ENCODE measurements at regions not wholly inside any gene's neighbourhood (a gene's known extent, or its start where the extent isn't known, plus 50 kb on each side); places are given as distances from the start of the nearest gene placed in this dataset.

GRCh38 chr10:121051696-121052279 lies 200.6 kb downstream of the WDR11 start:
- no peaks in the 10 kb centered on the region for H3K4me1 ChIP-seq
- in situ Hi-C loops (cut with MboI; ENCODE audit: low sequenced_read_pairs in 4 of 4) (no loop called here), intact Hi-C loops (cut with DNase I; ENCODE audit: low total_unique reads) (no loop called here)
- TF ChIP-seq POLR2A (IDR thresholded peaks at IDR 0.05) (no peak), CTCF (IDR thresholded peaks at IDR 0.05 in 4 of 5, conservative IDR thresholded peaks at IDR 0.05 in 1 of 5) (no peak)
- no peaks in the 10 kb centered on the region for H3K27me3 ChIP-seq
- ATAC-seq (no peak), DNase-seq (no peak)
- H3K4me3 ChIP-seq, result no peak overlapping the region
- no peaks in the 10 kb centered on the region for H3K36me3 ChIP-seq
- H3K27ac ChIP-seq, result no peak overlapping the region
- H3K9me3 ChIP-seq, result no peaks in the 10 kb centered on the region

GRCh38 chr10:121053151-121053550 lies 202.0 kb downstream of the WDR11 start:
- H3K27me3 ChIP-seq, result no peaks in the 10 kb centered on the region
- DNase-seq (no peak), ATAC-seq (no peak)
- no peaks in the 10 kb centered on the region for H3K9me3 ChIP-seq
- no peaks in the 10 kb centered on the region for H3K36me3 ChIP-seq
- no peak overlapping the region for H3K4me3 ChIP-seq
- no peak overlapping the region for H3K27ac ChIP-seq
- in situ Hi-C loops (cut with MboI; ENCODE audit: low sequenced_read_pairs in 4 of 4) (no loop called here), intact Hi-C loops (cut with DNase I; ENCODE audit: low total_unique reads) (no loop called here)
- H3K4me1 ChIP-seq, result no peaks in the 10 kb centered on the region
- TF ChIP-seq CTCF (IDR thresholded peaks at IDR 0.05 in 4 of 5, conservative IDR thresholded peaks at IDR 0.05 in 1 of 5) (no peak), POLR2A (IDR thresholded peaks at IDR 0.05) (no peak)

- Histone ChIP-seq H3K36me3 (no peaks in the 10 kb centered on the region), H3K4me3 (no peak overlapping the region), H3K4me1 (no peaks in the 10 kb centered on the region), H3K27ac (no peak overlapping the region), H3K9me3 (no peaks in the 10 kb centered on the region), H3K27me3 (no peaks in the 10 kb centered on the region)
- DNase-seq (no peak), ATAC-seq (no peak)
- in situ Hi-C loops (cut with MboI; ENCODE audit: low sequenced_read_pairs in 4 of 4), result no loop called here
- intact Hi-C loops (cut with DNase I; ENCODE audit: low total_unique reads), result no loop called here
- TF ChIP-seq POLR2A (IDR thresholded peaks at IDR 0.05), result no peak
- TF ChIP-seq CTCF (IDR thresholded peaks at IDR 0.05 in 4 of 5, conservative IDR thresholded peaks at IDR 0.05 in 1 of 5), result no peak
Observed at GRCh38 chr10:121054874-121055273, 203.7 kb downstream of the WDR11 start.

- H3K4me1 ChIP-seq, result no peaks in the 10 kb centered on the region
- no peak overlapping the region for H3K4me3 ChIP-seq
- H3K9me3 ChIP-seq, result no peaks in the 10 kb centered on the region
- no peaks in the 10 kb centered on the region for H3K36me3 ChIP-seq
- in situ Hi-C loops (cut with MboI; ENCODE audit: low sequenced_read_pairs in 4 of 4), result no loop called here
- no peak overlapping the region for H3K27ac ChIP-seq
- TF ChIP-seq CTCF (IDR thresholded peaks at IDR 0.05 in 4 of 5, conservative IDR thresholded peaks at IDR 0.05 in 1 of 5) (no peak), POLR2A (IDR thresholded peaks at IDR 0.05) (no peak)
- H3K27me3 ChIP-seq, result no peaks in the 10 kb centered on the region
- intact Hi-C loops (cut with DNase I; ENCODE audit: low total_unique reads), result no loop called here
- ATAC-seq (no peak), DNase-seq (no peak)
Observed at GRCh38 chr10:121057269-121057668, 206.1 kb downstream of the WDR11 start.

GRCh38 chr10:121058082-121058481 lies 206.9 kb downstream of the WDR11 start:
- Histone ChIP-seq H3K27ac (no peak overlapping the region), H3K4me1 (no peaks in the 10 kb centered on the region), H3K4me3 (no peak overlapping the region), H3K27me3 (no peaks in the 10 kb centered on the region), H3K36me3 (no peaks in the 10 kb centered on the region), H3K9me3 (no peaks in the 10 kb centered on the region)
- in situ Hi-C loops (cut with MboI; ENCODE audit: low sequenced_read_pairs in 4 of 4), result no loop called here
- no peak for ATAC-seq
- no peak for DNase-seq
- intact Hi-C loops (cut with DNase I; ENCODE audit: low total_unique reads), result no loop called here
- no peak for TF ChIP-seq POLR2A (IDR thresholded peaks at IDR 0.05)
- no peak for TF ChIP-seq CTCF (IDR thresholded peaks at IDR 0.05 in 4 of 5, conservative IDR thresholded peaks at IDR 0.05 in 1 of 5)

Measured in gastrocnemius medialis (tissue), 4 donors.